A673 (cell line): ENCODE measurements at regions not wholly inside any gene's neighbourhood (a gene's known extent, or its start where the extent isn't known, plus 50 kb on each side); places are given as distances from the start of the nearest gene placed in this dataset.

ENCODE experiments used
- BruUV-seq: library from RNA; stranded (reverse); fragments of 400-500 nt; replicated peaks from 2 replicates; lab custom pipeline; 2021; lab: Mats Ljungman, UMichigan
- CTCF ChIA-PET: fragments of 300-600 bp; sonication (Branson Sonifier 250); formaldehyde crosslinking; loops from one replicate; lab custom pipeline; 2022; ENCODE audit warnings: antibody characterized with exemption; lab: Charles Lee
- POLR2A ChIA-PET: fragments of 300-600 bp; sonication (Branson Sonifier 250); formaldehyde crosslinking; loops from one replicate; lab custom pipeline; 2022; ENCODE audit warnings: antibody characterized with exemption; ENCODE audit not compliant: low non-redundant PET; lab: Charles Lee
- DNase-seq: peaks from one replicate; pipeline ENCODE4 v3.0.0-alpha.2; 2015; ENCODE audit warnings: low spot score
- H3K27ac ChIP-seq: fragments of 200-600 bp; sonication (generic); 2 replicates; pipeline ENCODE4 v1.5.1; 2016; ENCODE audit warnings: mixed run types, low read depth, mild to moderate bottlenecking, mixed read lengths, antibody characterized with exemption, low read length; ENCODE audit not compliant: poor library complexity, severe bottlenecking
- H3K27me3 ChIP-seq: fragments of 200-600 bp; sonication (generic); replicated peaks from 2 replicates; pipeline ENCODE4 v1.6.1; 2017; ENCODE audit warnings: mixed run types, low read depth, mild to moderate bottlenecking, mixed read lengths, antibody characterized with exemption, low read length; ENCODE audit not compliant: insufficient read depth, poor library complexity
- H3K36me3 ChIP-seq: fragments of 200-600 bp; sonication (generic); 2 replicates; pipeline ENCODE4 v1.6.1; 2016; ENCODE audit warnings: mixed run types, mild to moderate bottlenecking, mixed read lengths, antibody characterized with exemption, low read length; ENCODE audit not compliant: insufficient read depth, poor library complexity, severe bottlenecking
- H3K4me1 ChIP-seq: fragments of 200-600 bp; sonication (generic); 2 replicates; pipeline ENCODE4 v1.6.1; 2017; ENCODE audit warnings: mixed run types, mild to moderate bottlenecking, mixed read lengths, antibody characterized with exemption, low read length; ENCODE audit not compliant: insufficient read depth, poor library complexity, severe bottlenecking
- H3K4me3 ChIP-seq: fragments of 200-600 bp; sonication (generic); 2 replicates; pipeline ENCODE4 v1.5.1; 2016; ENCODE audit warnings: low read depth, mixed run types, mild to moderate bottlenecking, mixed read lengths, low read length; ENCODE audit not compliant: poor library complexity, severe bottlenecking
- H3K9me3 ChIP-seq: fragments of 200-600 bp; sonication (generic); 2 replicates; pipeline ENCODE4 v1.6.1; 2016; ENCODE audit warnings: mixed run types, low read depth, mild to moderate bottlenecking, mixed read lengths, antibody characterized with exemption, low read length; ENCODE audit not compliant: poor library complexity, severe bottlenecking
- CTCF ChIP-seq: fragments of 300-800, 200-600 bp; sonication (generic); conservative IDR thresholded peaks from 2 replicates; pipeline ENCODE4 v1.5.1; 2017; ENCODE audit warnings: low read depth, mild to moderate bottlenecking, antibody characterized with exemption, low read length, moderate library complexity, mixed read lengths
- EZH2 ChIP-seq: fragments of 200-600 bp; sonication (generic); IDR thresholded peaks from 2 replicates; pipeline ENCODE4 v1.6.1; 2017; ENCODE audit warnings: borderline replicate concordance, low read depth, mild to moderate bottlenecking, mixed read lengths, antibody characterized with exemption, low read length; ENCODE audit not compliant: poor library complexity, severe bottlenecking
- intact Hi-C: fragments of 100-400 bp; cut with micrococcal nuclease; formaldehyde crosslinking; loops from one replicate; pipeline ENCODE4 v1.10.0; 2022; ENCODE audit not compliant: unreplicated experiment

- DNase-seq: no peak
- no TSS peak for BruUV-seq
- TF ChIP-seq EZH2: no peak
- no peak for TF ChIP-seq CTCF
- Histone ChIP-seq H3K27me3 (peaks cover 70% of the 10 kb centered on the region), H3K4me1 (no peaks in the 10 kb centered on the region), H3K4me3 (no peak overlapping the region), H3K9me3 (no peaks in the 10 kb centered on the region), H3K27ac (no peak overlapping the region), H3K36me3 (no peaks in the 10 kb centered on the region)
- ChIA-PET CTCF (no interaction called here), POLR2A (no interaction called here)
- intact Hi-C loops: no loop called here
Measured at GRCh38 chr1:110798691-110799256, 74.2 kb upstream of the CD53 start.

- Histone ChIP-seq H3K9me3 (peaks cover 5% of the 10 kb centered on the region), H3K27ac (no peak overlapping the region), H3K4me1 (no peaks in the 10 kb centered on the region), H3K36me3 (no peaks in the 10 kb centered on the region), H3K27me3 (peaks cover 77% of the 10 kb centered on the region), H3K4me3 (no peak overlapping the region)
- TF ChIP-seq CTCF (no peak), EZH2 (no peak)
- no peak for DNase-seq
- BruUV-seq: no TSS peak
- ChIA-PET POLR2A (no interaction called here), CTCF (no interaction called here)
- intact Hi-C loops: no loop called here
Measured at GRCh38 chr1:110788673-110789072, 84.3 kb upstream of the CD53 start.

- BruUV-seq: no TSS peak
- Histone ChIP-seq H3K4me1 (no peaks in the 10 kb centered on the region), H3K27me3 (peaks cover 65% of the 10 kb centered on the region), H3K9me3 (peaks cover 5% of the 10 kb centered on the region), H3K4me3 (no peak overlapping the region), H3K27ac (no peak overlapping the region), H3K36me3 (no peaks in the 10 kb centered on the region)
- intact Hi-C loops: no loop called here
- TF ChIP-seq CTCF (no peak), EZH2 (no peak)
- ChIA-PET CTCF (no interaction called here), POLR2A (no interaction called here)
- DNase-seq: no peak
Measured at GRCh38 chr1:110787328-110788071, 85.4 kb upstream of the CD53 start.
